Muscle layer of colon (tissue), 2 donors: ENCODE measurements at regions not wholly inside any gene's neighbourhood (a gene's known extent, or its start where the extent isn't known, plus 50 kb on each side); places are given as distances from the start of the nearest gene placed in this dataset.
"Not testable (repeated sequence)": the region's sequence is repeated elsewhere in the genome, so short reads cannot be mapped to it uniquely, and the experiment has no call there.

ENCODE experiments used
- H3K27ac ChIP-seq: one replicate; pipeline ENCODE4 v1.7.0; 2013; ENCODE audit warnings: low read depth, mild to moderate bottlenecking, low read length, moderate library complexity
- H3K27me3 ChIP-seq, 2 donors: one replicate each; pipeline ENCODE4 v1.7.0; 2013; ENCODE audit warnings: low read length in 2 of 2, mild to moderate bottlenecking in 2 of 2; ENCODE audit not compliant: insufficient read depth in 2 of 2, control insufficient read depth in 1 of 2
- H3K36me3 ChIP-seq: one replicate; pipeline ENCODE4 v1.7.0; 2013; ENCODE audit warnings: mild to moderate bottlenecking, low read length; ENCODE audit not compliant: insufficient read depth
- H3K4me1 ChIP-seq: one replicate; pipeline ENCODE4 v1.7.0; 2013; ENCODE audit warnings: mild to moderate bottlenecking, low read length; ENCODE audit not compliant: insufficient read depth
- H3K4me3 ChIP-seq, 2 donors: one replicate each; pipeline ENCODE4 v1.7.0; 2013; ENCODE audit warnings: low read length in 2 of 2, low read depth in 1 of 2, mild to moderate bottlenecking in 1 of 2, moderate library complexity in 1 of 2
- H3K9ac ChIP-seq: one replicate; pipeline ENCODE4 v1.7.0; 2013; ENCODE audit warnings: low read length
- H3K9me3 ChIP-seq: one replicate; pipeline ENCODE4 v1.7.0; 2013; ENCODE audit warnings: mild to moderate bottlenecking, low read length
- donor health status: abdominal sarcoma.
- donor health status: Adenocarcinoma of cecum.

DNA sequence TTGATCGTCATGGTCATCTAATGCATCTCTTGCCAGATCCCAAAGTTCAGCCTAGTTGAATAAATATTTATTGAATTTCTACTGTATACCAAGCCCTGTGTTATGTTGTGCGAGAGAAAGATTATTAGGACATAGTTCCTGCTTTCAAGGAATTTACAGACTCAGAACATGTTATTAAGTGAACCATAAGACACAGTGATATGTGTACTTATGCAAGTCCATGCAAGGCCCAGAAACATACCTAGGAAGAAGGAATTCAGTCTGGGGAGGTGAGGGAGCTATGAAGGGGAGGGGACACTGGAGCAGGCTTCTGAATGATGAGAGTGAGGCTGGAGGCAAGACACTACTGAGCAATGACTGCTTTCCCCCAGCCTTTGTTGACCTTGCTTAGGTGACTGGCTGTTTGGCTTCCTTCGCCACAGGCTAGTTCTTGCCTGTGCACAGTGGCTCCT, 81.4 kb downstream of the ACAA2 start:
- Histone ChIP-seq H3K4me3 (no peak overlapping the region), H3K27ac (no peak overlapping the region), H3K36me3 (no peaks in the 10 kb centered on the region), H3K9me3 (no peaks in the 10 kb centered on the region), H3K4me1 (no peaks in the 10 kb centered on the region), H3K27me3 (no peaks in the 10 kb centered on the region), H3K9ac (no peak overlapping the region)

DNA sequence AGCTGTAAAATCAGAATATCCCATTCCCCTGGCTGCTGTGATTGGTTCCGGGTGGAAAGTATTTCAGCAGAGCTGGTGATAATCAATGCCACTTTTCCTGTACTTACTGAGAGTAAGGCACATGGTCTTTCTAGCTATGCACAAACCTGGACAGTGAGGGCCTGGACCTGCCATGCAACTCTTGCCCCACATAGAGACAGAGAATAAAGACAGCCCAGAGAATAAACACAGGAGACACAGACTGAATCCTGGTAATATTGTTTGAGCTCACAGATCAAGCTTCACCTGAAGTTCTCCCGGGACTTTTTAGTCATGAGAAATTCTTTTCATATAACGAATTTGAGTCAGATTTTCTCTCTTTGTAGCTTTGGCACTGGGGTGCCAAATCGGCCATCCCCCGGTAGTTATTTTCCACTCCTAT, 81.9 kb downstream of the ACAA2 start:
- no peak overlapping the region for H3K27ac ChIP-seq
- no peaks in the 10 kb centered on the region for H3K9me3 ChIP-seq
- H3K4me3 ChIP-seq: no peak overlapping the region
- H3K36me3 ChIP-seq: no peaks in the 10 kb centered on the region
- no peaks in the 10 kb centered on the region for H3K4me1 ChIP-seq
- H3K9ac ChIP-seq: no peak overlapping the region
- no peaks in the 10 kb centered on the region for H3K27me3 ChIP-seq

DNA sequence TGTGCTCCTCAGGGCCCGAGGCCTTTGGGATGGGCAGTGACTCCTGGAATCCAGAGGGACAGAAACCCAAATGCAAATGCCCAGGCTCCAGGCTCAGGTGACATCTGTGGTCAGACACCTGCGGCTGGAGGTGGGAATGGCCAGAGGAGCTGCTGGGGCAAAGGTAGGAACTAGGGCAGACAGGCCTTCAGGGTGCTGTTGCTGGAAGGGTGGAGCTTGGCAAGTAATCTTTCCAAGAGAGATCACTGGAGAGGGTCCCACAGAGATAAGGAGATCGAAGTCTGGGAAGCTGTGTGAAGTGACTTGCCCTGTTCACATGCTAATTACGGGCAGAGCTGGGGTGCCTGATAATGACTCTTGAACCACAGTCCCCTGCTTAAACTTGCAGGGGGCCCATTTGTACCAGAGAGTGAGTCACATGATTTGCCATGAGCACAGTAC, 82.4 kb downstream of the ACAA2 start:
- no peaks in the 10 kb centered on the region for H3K9me3 ChIP-seq
- no peaks in the 10 kb centered on the region for H3K36me3 ChIP-seq
- H3K4me3 ChIP-seq: no peak overlapping the region
- no peak overlapping the region for H3K27ac ChIP-seq
- no peaks in the 10 kb centered on the region for H3K4me1 ChIP-seq
- no peaks in the 10 kb centered on the region for H3K27me3 ChIP-seq
- no peak overlapping the region for H3K9ac ChIP-seq

DNA sequence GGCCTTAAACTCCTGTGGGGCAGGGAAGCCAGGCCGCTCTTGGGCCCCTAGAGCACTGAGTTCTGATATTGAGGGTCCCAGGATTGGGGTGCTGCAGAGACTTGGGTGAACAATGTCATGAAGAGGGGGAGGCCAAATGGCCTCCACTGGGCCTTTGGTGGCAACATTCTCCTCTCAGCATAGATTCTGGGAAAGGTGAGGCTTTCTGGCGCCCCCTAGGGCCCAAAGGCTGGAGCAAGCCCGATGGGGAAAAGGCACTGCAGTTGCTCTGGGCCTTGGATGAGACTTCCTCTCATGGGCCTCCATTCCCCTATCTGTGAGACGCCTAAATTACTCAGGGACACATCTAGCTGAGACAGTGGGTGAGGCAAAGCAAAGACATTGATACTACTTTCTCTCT, 84.8 kb downstream of the ACAA2 start:
- H3K4me1 ChIP-seq: no peaks in the 10 kb centered on the region
- H3K9ac ChIP-seq: no peak overlapping the region
- H3K27ac ChIP-seq: no peak overlapping the region
- H3K36me3 ChIP-seq: no peaks in the 10 kb centered on the region
- H3K4me3 ChIP-seq: no peak overlapping the region
- H3K27me3 ChIP-seq: no peaks in the 10 kb centered on the region
- no peaks in the 10 kb centered on the region for H3K9me3 ChIP-seq

GRCh38 chr18:49727816-49728215, 85.5 kb downstream of the ACAA2 start:
- Histone ChIP-seq H3K27ac (no peak overlapping the region), H3K9ac (no peak overlapping the region), H3K27me3 (no peaks in the 10 kb centered on the region), H3K36me3 (no peaks in the 10 kb centered on the region), H3K4me3 (no peak overlapping the region), H3K4me1 (no peaks in the 10 kb centered on the region), H3K9me3 (no peaks in the 10 kb centered on the region)

- no peaks in the 10 kb centered on the region for H3K36me3 ChIP-seq
- no peak overlapping the region for H3K4me3 ChIP-seq
- no peak overlapping the region for H3K27ac ChIP-seq
- H3K4me1 ChIP-seq: no peaks in the 10 kb centered on the region
- H3K9ac ChIP-seq: no peak overlapping the region
- H3K9me3 ChIP-seq: no peaks in the 10 kb centered on the region
- H3K27me3 ChIP-seq: no peaks in the 10 kb centered on the region
These were observed 86.7 kb downstream of the ACAA2 start for GRCh38 chr18:49726675-49726963.

GRCh38 chr18:49725809-49726674, 87.3 kb downstream of the ACAA2 start:
- H3K4me3 ChIP-seq: no peak overlapping the region
- no peaks in the 10 kb centered on the region for H3K4me1 ChIP-seq
- H3K27ac ChIP-seq: no peak overlapping the region

GRCh38 chr18:49723648-49724180, 89.6 kb downstream of the ACAA2 start:
- no peak overlapping the region for H3K4me3 ChIP-seq

More at GRCh38 chr18:49725809-49726674, 87.3 kb downstream of the ACAA2 start:
- Histone ChIP-seq H3K27me3 (no peaks in the 10 kb centered on the region), H3K36me3 (no peaks in the 10 kb centered on the region), H3K9ac (no peak overlapping the region), H3K9me3 (no peaks in the 10 kb centered on the region)

DNA sequence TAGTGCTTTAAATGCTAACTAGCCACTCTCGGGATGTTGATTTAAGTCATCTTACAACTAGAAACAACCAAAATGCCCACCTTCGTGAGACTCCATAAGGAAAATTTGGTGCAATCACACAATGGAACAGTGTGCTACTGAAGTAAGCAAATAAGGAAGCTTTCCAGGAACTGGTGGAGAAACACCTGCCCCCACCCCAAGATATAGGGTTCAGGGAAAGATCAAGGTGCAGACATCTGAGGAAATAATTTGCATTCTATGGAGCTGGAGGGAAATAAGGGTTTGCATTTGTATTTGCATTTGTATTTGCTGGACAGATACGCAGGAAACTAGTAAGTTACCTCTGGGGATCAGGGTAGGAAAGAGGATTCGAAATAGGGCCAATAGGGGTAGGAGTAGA, 90.9 kb downstream of the ACAA2 start:
- Histone ChIP-seq H3K9ac (no peak overlapping the region), H3K4me1 (no peaks in the 10 kb centered on the region), H3K27me3 (no peaks in the 10 kb centered on the region), H3K9me3 (no peaks in the 10 kb centered on the region), H3K27ac (no peak overlapping the region), H3K36me3 (no peaks in the 10 kb centered on the region), H3K4me3 (no peak overlapping the region)

More at GRCh38 chr18:49723648-49724180, 89.6 kb downstream of the ACAA2 start:
- Histone ChIP-seq H3K9me3 (no peaks in the 10 kb centered on the region), H3K4me1 (no peaks in the 10 kb centered on the region), H3K27ac (no peak overlapping the region), H3K27me3 (no peaks in the 10 kb centered on the region), H3K9ac (no peak overlapping the region), H3K36me3 (no peaks in the 10 kb centered on the region)

GRCh38 chr18:49721981-49722380, 91.4 kb downstream of the ACAA2 start:
- H3K9me3 ChIP-seq: no peaks in the 10 kb centered on the region
- no peak overlapping the region for H3K27ac ChIP-seq
- no peaks in the 10 kb centered on the region for H3K36me3 ChIP-seq
- H3K4me1 ChIP-seq: no peaks in the 10 kb centered on the region
- H3K4me3 ChIP-seq: no peak overlapping the region
- no peak overlapping the region for H3K9ac ChIP-seq
- no peaks in the 10 kb centered on the region for H3K27me3 ChIP-seq

DNA sequence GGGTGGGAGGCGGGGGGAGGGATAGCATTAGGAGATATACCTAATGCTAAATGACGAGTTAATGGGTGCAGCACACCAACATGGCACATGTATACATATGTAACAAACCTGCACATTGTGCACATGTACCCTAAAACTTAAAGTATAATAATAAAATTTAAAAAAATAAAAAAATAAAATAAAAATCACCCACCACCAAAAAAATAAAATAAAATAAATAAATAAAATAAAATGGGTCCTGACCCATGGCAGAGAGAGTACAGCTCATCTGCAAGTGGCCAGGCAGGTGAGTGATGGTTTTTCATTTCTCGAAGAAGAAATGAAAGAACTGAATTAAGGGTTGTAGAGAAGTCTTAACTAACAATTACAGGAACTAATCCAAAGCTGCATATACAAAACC, 92.4 kb downstream of the ACAA2 start:
- not testable (repeated sequence) for H3K36me3 ChIP-seq, H3K27me3 ChIP-seq, H3K4me1 ChIP-seq, H3K9ac ChIP-seq, H3K4me3 ChIP-seq, H3K9me3 ChIP-seq, H3K27ac ChIP-seq

- H3K27me3 ChIP-seq: no peaks in the 10 kb centered on the region
- no peaks in the 10 kb centered on the region for H3K9me3 ChIP-seq
- H3K9ac ChIP-seq: no peak overlapping the region
- H3K36me3 ChIP-seq: no peaks in the 10 kb centered on the region
- H3K27ac ChIP-seq: no peak overlapping the region
- H3K4me3 ChIP-seq: no peak overlapping the region
- no peaks in the 10 kb centered on the region for H3K4me1 ChIP-seq
These were observed 95.7 kb downstream of the ACAA2 start for GRCh38 chr18:49717617-49718016.
